Peyer's patch (tissue), 4 donors: ENCODE measurements at regions not wholly inside any gene's neighbourhood (a gene's known extent, or its start where the extent isn't known, plus 50 kb on each side); places are given as distances from the start of the nearest gene placed in this dataset.

Source experiments
- DNase-seq, 3 donors: peaks; one replicate each; pipeline ENCODE4 v3.0.0-alpha.2; 2017 to 2019
- H3K27ac ChIP-seq, 4 donors: fragments of 200-600 bp; sonication (generic); one replicate each; pipeline ENCODE4 v1.5.1; 2016 to 2019
- H3K27me3 ChIP-seq, 2 donors: fragments of 200-600 bp; sonication (generic); one replicate each; pipeline ENCODE4 v1.5.1; 2019
- H3K36me3 ChIP-seq, 3 donors: fragments of 200-600 bp; sonication (generic); one replicate each; pipeline ENCODE4 v1.5.1; 2016 to 2019
- H3K4me1 ChIP-seq, 4 donors: fragments of 200-600 bp; sonication (generic); one replicate each; pipeline ENCODE4 v1.5.1; 2016 to 2019
- H3K4me3 ChIP-seq, 4 donors: fragments of 200-600 bp; sonication (generic); 1 replicate in 3 of 4; 2 replicates in 1 of 4; pipeline ENCODE4 v1.5.1; 2016 to 2019; ENCODE audit warnings: mild to moderate bottlenecking in 1 of 4
- H3K9me3 ChIP-seq, 4 donors: fragments of 200-600 bp; sonication (generic); one replicate each; pipeline ENCODE4 v1.5.1; 2016 to 2019; ENCODE audit warnings: mild to moderate bottlenecking in 1 of 4
- CTCF ChIP-seq, 6 experiments: fragments of 450-650 bp in 4 of 6; fragments of 200-600 bp in 2 of 6; sonication (generic) in 1 of 6; IDR thresholded peaks; one replicate each; pipeline ENCODE4 v1.5.1; 2017 to 2019; ENCODE audit warnings: antibody characterized with exemption in 6 of 6, mild to moderate bottlenecking in 3 of 6, moderate library complexity in 1 of 6
- POLR2A ChIP-seq, 2 donors: fragments of 450-650 bp; IDR thresholded peaks; one replicate each; pipeline ENCODE4 v1.5.1; 2017; ENCODE audit warnings: antibody characterized with exemption in 2 of 2, mild to moderate bottlenecking in 2 of 2, moderate library complexity in 2 of 2

DNA sequence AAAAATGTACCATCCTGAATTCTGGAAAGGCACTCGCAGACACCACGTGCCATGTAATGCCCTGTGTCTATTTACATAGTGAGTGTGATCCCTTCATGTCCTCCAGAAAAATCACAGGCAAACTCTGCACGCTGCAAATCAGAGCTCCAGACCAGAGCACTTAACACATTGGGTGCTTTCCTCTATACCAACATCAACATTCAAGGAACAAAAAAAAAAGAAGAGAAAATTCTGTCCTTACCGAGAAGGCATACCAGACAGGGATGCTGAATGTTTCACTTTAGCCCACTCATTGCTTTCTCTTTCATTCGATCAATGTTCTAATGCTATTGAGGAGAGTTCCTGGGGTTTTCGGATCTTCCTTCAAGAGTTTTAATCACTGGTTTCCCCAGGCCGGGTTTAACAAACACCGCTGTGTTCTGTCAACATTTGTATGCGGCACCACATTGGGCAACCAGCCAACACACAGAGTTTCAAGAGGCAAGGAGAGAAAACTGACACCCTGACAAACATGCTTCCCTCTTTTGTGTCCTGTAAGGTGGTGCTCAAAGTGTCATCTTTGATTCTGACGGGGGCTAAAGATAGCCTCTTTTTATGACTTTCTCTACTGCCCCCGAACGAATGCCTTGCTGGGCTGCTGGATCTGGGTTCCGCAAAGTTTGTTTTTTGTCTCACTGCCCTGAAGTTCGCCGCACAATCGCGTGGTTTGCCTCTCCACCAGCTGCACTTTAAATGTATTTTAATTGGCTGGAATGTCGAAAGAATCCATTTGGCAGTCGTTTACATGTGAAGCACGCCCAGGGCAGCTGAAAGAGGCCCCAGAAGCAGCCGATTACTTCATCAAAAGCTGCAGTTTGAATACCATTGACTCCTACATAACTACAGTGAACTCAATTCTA, 106.4 kb upstream of the NCKAP5 start:
- TF ChIP-seq POLR2A (IDR thresholded peaks at IDR 0.05) (no peak), CTCF (IDR thresholded peaks at IDR 0.05) (no peak)
- H3K27ac ChIP-seq: no peak overlapping the region
- H3K4me1 ChIP-seq: peaks cover 0 to 8% (median 0%) of the 10 kb centered on the region in 4 donors
- peak in 1 of 3 donors; percentile 46 for DNase-seq
- no peaks in the 10 kb centered on the region for H3K27me3 ChIP-seq
- no peaks in the 10 kb centered on the region for H3K36me3 ChIP-seq
- H3K4me3 ChIP-seq: peak overlapping the region in 2 of 4 donors; percentile 10 to 17
- H3K9me3 ChIP-seq: no peaks in the 10 kb centered on the region

DNA sequence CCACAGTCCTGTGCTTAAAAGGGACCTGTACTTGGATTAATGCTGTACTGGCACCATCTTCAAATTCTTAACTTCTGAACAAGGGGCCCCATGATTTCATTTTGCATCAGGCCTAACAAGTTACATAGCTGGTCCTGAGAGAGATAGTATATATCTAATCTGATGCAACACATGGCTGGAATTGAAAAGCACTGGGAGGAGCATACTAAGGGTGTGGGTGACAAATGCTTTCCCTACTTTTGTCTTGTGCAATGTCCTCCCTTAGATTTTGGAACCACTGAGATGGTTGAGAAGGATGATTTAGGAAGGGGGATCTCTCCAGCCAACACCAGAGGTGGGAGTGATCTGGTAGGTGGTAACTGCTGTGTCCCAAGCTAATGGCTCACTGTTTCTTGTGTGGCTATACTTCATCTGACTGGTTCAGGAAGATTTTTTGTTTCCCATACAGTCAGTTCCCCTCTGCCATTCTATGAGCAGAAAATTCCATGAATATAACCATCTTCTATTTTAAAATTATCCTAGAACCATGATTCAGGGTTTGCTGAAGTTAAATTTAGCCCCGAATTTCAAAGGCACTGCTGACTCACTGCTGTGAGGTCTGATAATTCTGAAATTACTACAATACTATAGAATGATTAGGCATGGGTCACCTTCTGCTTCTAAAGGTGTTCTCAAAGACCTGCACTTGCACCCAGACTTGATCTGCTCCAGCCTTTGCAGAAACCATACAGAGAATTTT, 108.3 kb upstream of the NCKAP5 start:
- H3K36me3 ChIP-seq: no peaks in the 10 kb centered on the region

DNA sequence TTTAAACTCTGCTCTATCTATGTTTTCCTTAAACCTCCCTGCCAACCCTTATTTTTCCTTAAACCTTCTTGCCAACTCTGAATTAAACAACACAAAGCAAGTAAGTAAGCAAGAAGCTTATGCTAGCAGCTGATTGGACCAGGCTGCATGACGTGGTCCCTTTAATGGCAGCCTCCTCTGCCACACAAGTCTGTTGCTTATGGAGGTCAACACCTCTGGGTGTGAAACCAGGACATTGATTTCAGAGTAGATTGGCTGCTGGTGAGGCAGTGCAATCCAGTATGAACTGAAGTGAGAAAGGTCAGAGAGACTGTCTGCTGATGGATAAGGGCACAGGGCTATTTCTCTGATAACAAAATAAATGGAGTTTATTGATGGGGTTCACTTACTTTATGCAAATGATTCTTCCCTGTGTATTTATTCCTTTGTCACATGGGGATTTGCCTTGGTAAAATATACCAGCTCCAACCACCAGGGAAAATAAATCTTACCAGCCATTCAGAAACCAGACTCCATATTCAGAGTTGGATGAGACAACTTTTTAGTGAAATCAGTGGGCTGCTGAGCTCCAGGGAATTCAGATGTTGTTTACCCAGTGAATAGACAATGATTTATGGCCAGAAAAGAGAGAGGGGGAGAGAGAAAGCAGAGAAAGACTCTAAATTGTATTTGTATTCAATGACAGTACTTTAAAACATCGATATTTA, 112.2 kb upstream of the NCKAP5 start:
- no peak for TF ChIP-seq POLR2A (IDR thresholded peaks at IDR 0.05)
- TF ChIP-seq CTCF (IDR thresholded peaks at IDR 0.05): no peak
- DNase-seq: no peak

More for the DNA sequence above, 108.3 kb upstream of the NCKAP5 start:
- Histone ChIP-seq H3K9me3 (no peaks in the 10 kb centered on the region), H3K4me3 (no peak overlapping the region), H3K27me3 (no peaks in the 10 kb centered on the region), H3K27ac (no peak overlapping the region), H3K4me1 (peaks cover 0 to 8% (median 0%) of the 10 kb centered on the region in 4 donors)
- TF ChIP-seq CTCF (IDR thresholded peaks at IDR 0.05) (no peak), POLR2A (IDR thresholded peaks at IDR 0.05) (no peak)
- DNase-seq: no peak

GRCh38 chr2:133682347-133682746, 114.1 kb upstream of the NCKAP5 start:
- no peaks in the 10 kb centered on the region for H3K36me3 ChIP-seq
- TF ChIP-seq CTCF (IDR thresholded peaks at IDR 0.05) (no peak), POLR2A (IDR thresholded peaks at IDR 0.05) (no peak)
- H3K4me3 ChIP-seq: no peak overlapping the region
- H3K27ac ChIP-seq: no peak overlapping the region
- H3K9me3 ChIP-seq: no peaks in the 10 kb centered on the region
- H3K4me1 ChIP-seq: no peaks in the 10 kb centered on the region
- DNase-seq: no peak
- no peaks in the 10 kb centered on the region for H3K27me3 ChIP-seq

More for the DNA sequence above, 112.2 kb upstream of the NCKAP5 start:
- Histone ChIP-seq H3K36me3 (no peaks in the 10 kb centered on the region), H3K27ac (no peak overlapping the region), H3K9me3 (no peaks in the 10 kb centered on the region), H3K4me1 (no peaks in the 10 kb centered on the region), H3K4me3 (no peak overlapping the region), H3K27me3 (no peaks in the 10 kb centered on the region)

DNA sequence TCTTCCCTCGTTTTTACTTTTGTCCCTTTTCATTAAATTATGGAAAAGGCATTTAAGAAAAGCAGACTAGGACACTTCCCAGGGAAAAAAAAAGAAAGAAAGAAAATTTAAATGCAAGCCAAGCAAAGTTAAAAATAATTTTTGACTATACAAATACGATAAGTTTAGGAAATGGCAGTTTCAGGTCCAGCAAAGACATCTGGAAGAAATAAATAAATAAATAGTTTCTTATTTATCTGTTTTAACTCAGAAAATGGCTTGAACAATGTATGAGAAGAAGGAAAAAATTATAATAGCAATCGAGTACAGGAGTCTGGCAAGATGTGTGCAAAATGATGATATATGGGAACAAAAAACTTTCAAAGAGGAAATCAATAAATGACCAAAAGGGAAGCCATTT, 114.6 kb upstream of the NCKAP5 start:
- TF ChIP-seq CTCF (IDR thresholded peaks at IDR 0.05): no peak
- no peak for TF ChIP-seq POLR2A (IDR thresholded peaks at IDR 0.05)
- no peaks in the 10 kb centered on the region for H3K9me3 ChIP-seq
- no peaks in the 10 kb centered on the region for H3K4me1 ChIP-seq
- H3K36me3 ChIP-seq: no peaks in the 10 kb centered on the region
- no peak for DNase-seq
- H3K4me3 ChIP-seq: no peak overlapping the region
- no peak overlapping the region for H3K27ac ChIP-seq
- H3K27me3 ChIP-seq: no peaks in the 10 kb centered on the region
